ENCODE measurements at regions not wholly inside any gene's neighbourhood (a gene's known extent, or its start where the extent isn't known, plus 50 kb on each side); places are given as distances from the start of the nearest gene placed in this dataset.
A peak's percentile ranks its signal among the peaks of the same experiment; 100 is the strongest.

DNA sequence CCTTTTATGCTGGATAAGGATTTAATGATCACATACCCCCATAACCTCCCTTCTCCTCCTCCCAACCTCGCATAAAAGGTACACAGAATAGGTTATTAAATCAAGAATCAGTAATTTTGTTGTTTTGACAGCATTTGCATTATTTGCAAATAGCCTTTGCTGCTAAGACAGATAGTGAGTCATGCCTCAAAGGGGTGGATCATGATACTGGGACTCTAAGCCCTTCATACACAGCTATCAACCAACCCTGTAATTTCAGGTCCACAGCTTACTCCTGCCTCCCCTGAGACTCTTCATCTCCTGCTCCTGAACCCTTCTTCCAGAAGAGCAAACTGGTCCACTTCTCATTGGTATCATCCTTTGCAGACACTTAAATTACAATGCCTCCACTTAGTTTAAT is 73.8 kb upstream of the KLHL29 start:
- DNase-seq (ENCODE audit: low read depth in 1 of 2, low spot score in 1 of 2) (no peak), FAIRE-seq (no peak), ATAC-seq (no peak)
- ChIA-PET POLR2A (no interaction called here), CTCF (no interaction called here)
- Histone ChIP-seq H3K4me2 (no peak overlapping the region), H3K9me3 (no peaks in the 10 kb centered on the region), H3K4me3 (no peak overlapping the region), H3K27ac (no peak overlapping the region), H3K4me1 (no peaks in the 10 kb centered on the region)
- no peak for TF ChIP-seq POLR2A (IDR thresholded peaks at IDR 0.05; ENCODE audit: low read length)
- TF ChIP-seq JUN (IDR thresholded peaks at IDR 0.05) = no peak
- no peak for TF ChIP-seq RCOR1 (IDR thresholded peaks at IDR 0.05; ENCODE audit: low read depth, low read length)
- TF ChIP-seq POLR2AphosphoS2 (conservative IDR thresholded peaks at IDR 0.05; ENCODE audit: low read length) = no peak
- no peak for TF ChIP-seq NFE2L2 (conservative IDR thresholded peaks at IDR 0.05; ENCODE audit: low read length)
- TF ChIP-seq, protein P1, sequence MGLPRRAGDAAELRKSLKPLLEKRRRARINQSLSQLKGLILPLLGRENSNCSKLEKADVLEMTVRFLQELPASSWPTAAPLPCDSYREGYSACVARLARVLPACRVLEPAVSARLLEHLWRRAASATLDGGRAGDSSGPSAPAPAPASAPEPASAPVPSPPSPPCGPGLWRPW (IDR thresholded peaks at IDR 0.05) = no peak
- no peak for TF ChIP-seq NPAS2 (CRISPR knock-in tag; IDR thresholded peaks at IDR 0.05; ENCODE audit: borderline replicate concordance)
- TF ChIP-seq ZC3H11A (IDR thresholded peaks at IDR 0.05) = no peak
- TF ChIP-seq CHD2 (IDR thresholded peaks at IDR 0.05; ENCODE audit: low read length, partially characterized antibody) = no peak
- TF ChIP-seq HOXB5 (CRISPR knock-in tag; IDR thresholded peaks at IDR 0.05) = no peak
- TF ChIP-seq PHF8 (IDR thresholded peaks at IDR 0.05; ENCODE audit: borderline replicate concordance, low read depth) = no peak
- WGBS (ENCODE audit: missing lambda C conversion rate) = 4% methylated on average over 1 of the region's 1 CpG

DNA sequence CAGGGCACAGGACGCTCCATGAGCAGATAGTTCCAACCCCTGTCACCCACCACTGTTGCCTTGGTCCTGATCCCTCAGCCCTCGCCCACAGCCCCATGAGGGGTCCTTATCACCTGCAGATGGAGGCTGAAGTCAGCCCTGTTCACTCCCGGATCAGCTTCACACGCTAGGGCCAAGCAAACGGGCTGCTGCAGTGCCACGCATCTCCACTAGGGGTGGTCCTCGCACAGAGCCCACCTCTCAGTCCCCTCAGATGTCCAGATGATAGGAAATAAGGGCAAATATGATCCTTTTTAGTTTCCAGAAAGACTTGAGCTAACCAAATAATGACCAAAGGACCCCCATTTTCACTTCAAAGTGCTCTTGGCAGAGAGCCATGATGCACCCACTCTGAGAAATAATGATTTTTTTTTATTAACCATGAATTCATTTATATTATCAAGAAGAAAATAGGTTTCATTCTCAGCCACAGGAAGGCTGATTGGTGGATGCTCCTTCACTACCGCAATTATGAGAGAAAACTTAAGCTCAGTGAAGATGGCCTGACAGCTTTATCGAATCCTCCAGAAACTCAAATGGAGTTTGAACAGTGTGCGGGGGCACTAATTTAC is 71.9 kb upstream of the KLHL29 start:
- POLR2A ChIA-PET = no interaction called here
- Histone ChIP-seq H3K4me1 (no peaks in the 10 kb centered on the region), H3K9me3 (no peaks in the 10 kb centered on the region), H3K27ac (no peak overlapping the region), H3K4me2 (no peak overlapping the region), H3K4me3 (no peak overlapping the region)
- DNase-seq (ENCODE audit: low read depth in 1 of 2, low spot score in 1 of 2) (peak; percentile 28 to 44), FAIRE-seq (no peak), ATAC-seq (peak in 1 of 2 experiments; percentile 90; a peak in 3 of 6 replicates)
- CTCF ChIA-PET = interaction anchor here (1.0 kb wide), 1 partner anchor 12 kb away, joined by 4 read pairs; no protein-coding TSS in a partner anchor
- TF ChIP-seq RNF2 (IDR thresholded peaks at IDR 0.05; ENCODE audit: borderline replicate concordance, low read depth) (no peak), RAD21 (conservative IDR thresholded peaks at IDR 0.05 in 1 of 2, IDR thresholded peaks at IDR 0.05 in 1 of 2) (peak; percentile 17 to 48; a peak in 2 of 5 replicates), ZSCAN20 (CRISPR knock-in tag; IDR thresholded peaks at IDR 0.05) (no peak)
- TF ChIP-seq, protein P2, sequence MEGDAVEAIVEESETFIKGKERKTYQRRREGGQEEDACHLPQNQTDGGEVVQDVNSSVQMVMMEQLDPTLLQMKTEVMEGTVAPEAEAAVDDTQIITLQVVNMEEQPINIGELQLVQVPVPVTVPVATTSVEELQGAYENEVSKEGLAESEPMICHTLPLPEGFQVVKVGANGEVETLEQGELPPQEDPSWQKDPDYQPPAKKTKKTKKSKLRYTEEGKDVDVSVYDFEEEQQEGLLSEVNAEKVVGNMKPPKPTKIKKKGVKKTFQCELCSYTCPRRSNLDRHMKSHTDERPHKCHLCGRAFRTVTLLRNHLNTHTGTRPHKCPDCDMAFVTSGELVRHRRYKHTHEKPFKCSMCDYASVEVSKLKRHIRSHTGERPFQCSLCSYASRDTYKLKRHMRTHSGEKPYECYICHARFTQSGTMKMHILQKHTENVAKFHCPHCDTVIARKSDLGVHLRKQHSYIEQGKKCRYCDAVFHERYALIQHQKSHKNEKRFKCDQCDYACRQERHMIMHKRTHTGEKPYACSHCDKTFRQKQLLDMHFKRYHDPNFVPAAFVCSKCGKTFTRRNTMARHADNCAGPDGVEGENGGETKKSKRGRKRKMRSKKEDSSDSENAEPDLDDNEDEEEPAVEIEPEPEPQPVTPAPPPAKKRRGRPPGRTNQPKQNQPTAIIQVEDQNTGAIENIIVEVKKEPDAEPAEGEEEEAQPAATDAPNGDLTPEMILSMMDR (IDR thresholded peaks at IDR 0.05) = peak; percentile 32
- WGBS (ENCODE audit: missing lambda C conversion rate) = 39% methylated on average over 9 of the region's 10 CpGs

DNA sequence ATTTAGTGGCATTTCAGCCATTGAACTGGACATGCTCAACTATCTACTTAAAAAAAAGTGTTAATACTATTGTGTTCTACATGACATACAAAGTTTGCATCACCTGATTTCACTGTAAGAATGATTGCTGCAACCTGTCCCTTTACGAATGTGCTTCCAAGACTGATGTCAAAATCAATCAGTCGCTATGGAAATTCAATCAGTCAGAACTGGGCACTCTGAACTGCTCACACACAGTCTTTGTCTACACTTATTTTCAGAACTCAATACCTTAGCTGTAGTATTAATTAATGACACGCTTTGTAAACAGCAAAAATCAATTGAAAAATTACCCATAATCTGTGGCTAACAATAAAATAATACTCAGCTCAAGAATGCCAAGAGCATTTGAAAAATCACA is 70.3 kb upstream of the KLHL29 start:
- ATAC-seq = no peak
- no peak for FAIRE-seq
- H3K27ac ChIP-seq = no peak overlapping the region
- no peaks in the 10 kb centered on the region for H3K9me3 ChIP-seq
- DNase-seq (ENCODE audit: low read depth in 1 of 2, low spot score in 1 of 2) = no peak
- no peaks in the 10 kb centered on the region for H3K4me1 ChIP-seq
- no peak overlapping the region for H3K4me2 ChIP-seq
- POLR2A ChIA-PET = no interaction called here
- 34% methylated on average over 3 of the region's 3 CpGs for WGBS (ENCODE audit: missing lambda C conversion rate)
- TF ChIP-seq RCOR1 (IDR thresholded peaks at IDR 0.05; ENCODE audit: low read depth, low read length) (no peak), NFE2L2 (conservative IDR thresholded peaks at IDR 0.05; ENCODE audit: low read length) (no peak), ZNF302 (CRISPR knock-in tag; IDR thresholded peaks at IDR 0.05) (no peak), BHLHE40 (IDR thresholded peaks at IDR 0.05; ENCODE audit: low read depth, low read length) (no peak), ZSCAN20 (CRISPR knock-in tag; IDR thresholded peaks at IDR 0.05) (no peak), GATA3 (IDR thresholded peaks at IDR 0.05; ENCODE audit: borderline replicate concordance) (no peak), MYC (IDR thresholded peaks at IDR 0.05; ENCODE audit: borderline replicate concordance, low read length) (no peak), HOXA7 (CRISPR knock-in tag; IDR thresholded peaks at IDR 0.05) (no peak), EHMT2 (IDR thresholded peaks at IDR 0.05; ENCODE audit: low read depth) (no peak), JUNB (IDR thresholded peaks at IDR 0.05) (no peak), JUN (IDR thresholded peaks at IDR 0.05) (no peak), HOXB13 (CRISPR knock-in tag; IDR thresholded peaks at IDR 0.05; ENCODE audit: low read depth) (no peak), HOXB5 (CRISPR knock-in tag; IDR thresholded peaks at IDR 0.05) (no peak), HDAC2 (IDR thresholded peaks at IDR 0.05) (no peak)
- TF ChIP-seq, protein P3, sequence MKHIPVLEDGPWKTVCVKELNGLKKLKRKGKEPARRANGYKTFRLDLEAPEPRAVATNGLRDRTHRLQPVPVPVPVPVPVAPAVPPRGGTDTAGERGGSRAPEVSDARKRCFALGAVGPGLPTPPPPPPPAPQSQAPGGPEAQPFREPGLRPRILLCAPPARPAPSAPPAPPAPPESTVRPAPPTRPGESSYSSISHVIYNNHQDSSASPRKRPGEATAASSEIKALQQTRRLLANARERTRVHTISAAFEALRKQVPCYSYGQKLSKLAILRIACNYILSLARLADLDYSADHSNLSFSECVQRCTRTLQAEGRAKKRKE (CRISPR knock-in tag; IDR thresholded peaks at IDR 0.05; ENCODE audit: low read depth) = no peak
- TF ChIP-seq, protein P4, sequence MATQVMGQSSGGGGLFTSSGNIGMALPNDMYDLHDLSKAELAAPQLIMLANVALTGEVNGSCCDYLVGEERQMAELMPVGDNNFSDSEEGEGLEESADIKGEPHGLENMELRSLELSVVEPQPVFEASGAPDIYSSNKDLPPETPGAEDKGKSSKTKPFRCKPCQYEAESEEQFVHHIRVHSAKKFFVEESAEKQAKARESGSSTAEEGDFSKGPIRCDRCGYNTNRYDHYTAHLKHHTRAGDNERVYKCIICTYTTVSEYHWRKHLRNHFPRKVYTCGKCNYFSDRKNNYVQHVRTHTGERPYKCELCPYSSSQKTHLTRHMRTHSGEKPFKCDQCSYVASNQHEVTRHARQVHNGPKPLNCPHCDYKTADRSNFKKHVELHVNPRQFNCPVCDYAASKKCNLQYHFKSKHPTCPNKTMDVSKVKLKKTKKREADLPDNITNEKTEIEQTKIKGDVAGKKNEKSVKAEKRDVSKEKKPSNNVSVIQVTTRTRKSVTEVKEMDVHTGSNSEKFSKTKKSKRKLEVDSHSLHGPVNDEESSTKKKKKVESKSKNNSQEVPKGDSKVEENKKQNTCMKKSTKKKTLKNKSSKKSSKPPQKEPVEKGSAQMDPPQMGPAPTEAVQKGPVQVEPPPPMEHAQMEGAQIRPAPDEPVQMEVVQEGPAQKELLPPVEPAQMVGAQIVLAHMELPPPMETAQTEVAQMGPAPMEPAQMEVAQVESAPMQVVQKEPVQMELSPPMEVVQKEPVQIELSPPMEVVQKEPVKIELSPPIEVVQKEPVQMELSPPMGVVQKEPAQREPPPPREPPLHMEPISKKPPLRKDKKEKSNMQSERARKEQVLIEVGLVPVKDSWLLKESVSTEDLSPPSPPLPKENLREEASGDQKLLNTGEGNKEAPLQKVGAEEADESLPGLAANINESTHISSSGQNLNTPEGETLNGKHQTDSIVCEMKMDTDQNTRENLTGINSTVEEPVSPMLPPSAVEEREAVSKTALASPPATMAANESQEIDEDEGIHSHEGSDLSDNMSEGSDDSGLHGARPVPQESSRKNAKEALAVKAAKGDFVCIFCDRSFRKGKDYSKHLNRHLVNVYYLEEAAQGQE (IDR thresholded peaks at IDR 0.05) = no peak
- TF ChIP-seq, protein P5, sequence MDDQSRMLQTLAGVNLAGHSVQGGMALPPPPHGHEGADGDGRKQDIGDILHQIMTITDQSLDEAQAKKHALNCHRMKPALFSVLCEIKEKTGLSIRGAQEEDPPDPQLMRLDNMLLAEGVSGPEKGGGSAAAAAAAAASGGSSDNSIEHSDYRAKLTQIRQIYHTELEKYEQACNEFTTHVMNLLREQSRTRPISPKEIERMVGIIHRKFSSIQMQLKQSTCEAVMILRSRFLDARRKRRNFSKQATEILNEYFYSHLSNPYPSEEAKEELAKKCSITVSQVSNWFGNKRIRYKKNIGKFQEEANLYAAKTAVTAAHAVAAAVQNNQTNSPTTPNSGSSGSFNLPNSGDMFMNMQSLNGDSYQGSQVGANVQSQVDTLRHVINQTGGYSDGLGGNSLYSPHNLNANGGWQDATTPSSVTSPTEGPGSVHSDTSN (IDR thresholded peaks at IDR 0.05) = no peak
- H3K4me3 ChIP-seq = no peak overlapping the region
- CTCF ChIA-PET = no interaction called here
